Stimulated activated CD4-positive, alpha-beta T cell treated with anti-CD3 and anti-CD28 coated beads, TNF-alpha, amount 100 ng/mL, for 48 hours (primary cell): ENCODE measurements at regions not wholly inside any gene's neighbourhood (a gene's known extent, or its start where the extent isn't known, plus 50 kb on each side); places are given as distances from the start of the nearest gene placed in this dataset.

Source experiments
- DNase-seq, 3 donors: peaks; one replicate each; pipeline ENCODE4 v3.0.0-alpha.2; 2020; ENCODE audit warnings: low read depth in 3 of 3

DNA sequence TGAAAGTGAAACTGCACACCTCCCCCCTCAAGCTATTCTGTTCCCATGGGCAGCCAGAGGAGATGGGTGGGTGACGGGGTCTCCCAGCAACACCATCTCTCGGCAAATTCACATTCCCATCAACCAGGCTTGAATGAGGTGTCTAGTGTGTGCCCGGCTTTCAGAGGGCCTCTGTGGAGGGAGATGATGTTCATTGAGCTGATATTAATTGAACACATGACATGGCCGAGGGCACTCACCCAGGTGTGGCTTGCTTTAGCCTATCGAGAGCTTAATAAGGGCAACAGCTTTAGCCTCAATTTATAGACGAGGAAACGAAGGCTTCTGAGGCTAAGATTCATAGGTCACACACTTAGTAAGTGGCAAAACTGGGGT is 288.0 kb downstream of the UACA start:
- no peak for DNase-seq

DNA sequence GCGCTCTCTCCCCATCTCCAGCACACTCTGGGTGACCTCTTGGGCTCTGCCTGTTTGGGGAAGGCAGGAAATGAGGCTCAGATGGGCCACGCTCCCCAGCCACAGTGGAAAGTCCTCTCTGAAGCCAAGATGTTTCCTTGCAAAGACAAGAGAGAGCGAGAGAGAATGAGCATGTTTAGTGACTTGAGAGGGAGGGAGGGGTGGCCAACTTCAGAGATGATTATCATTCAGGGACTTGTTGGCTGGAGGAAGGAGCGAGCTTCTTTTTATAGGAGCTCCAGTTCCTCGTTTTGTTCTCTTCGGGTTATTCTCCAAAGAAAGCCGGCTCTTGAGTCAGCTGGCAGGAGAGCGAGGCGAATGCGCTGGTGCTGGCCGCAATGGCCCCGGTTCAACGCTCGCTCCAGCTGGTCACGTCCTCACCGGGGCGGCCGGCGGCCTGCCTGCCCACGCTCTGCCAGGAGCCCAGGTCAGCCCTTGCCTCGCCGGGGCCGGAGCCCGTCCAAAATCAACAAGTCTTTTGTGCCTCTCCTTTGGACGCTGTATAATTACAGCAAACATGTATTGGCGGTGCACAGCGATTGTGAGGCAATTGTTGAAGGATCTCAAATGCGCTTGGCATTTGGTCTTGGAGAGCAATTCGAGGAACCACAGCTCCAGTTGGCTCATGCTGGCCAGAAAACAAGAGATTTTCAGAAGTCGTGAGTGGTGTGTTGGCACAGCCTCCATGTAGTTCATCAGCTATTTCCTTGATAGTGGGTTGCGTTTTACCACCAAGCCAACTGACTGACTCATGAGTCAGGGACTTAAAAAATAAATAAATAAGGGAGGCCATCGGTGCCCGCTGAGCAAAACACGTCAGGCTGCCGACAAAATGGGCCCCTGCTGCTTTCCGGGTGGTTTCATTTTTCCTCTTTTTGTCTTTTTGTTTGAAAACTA is 288.6 kb downstream of the UACA start:
- DNase-seq: no peak

DNA sequence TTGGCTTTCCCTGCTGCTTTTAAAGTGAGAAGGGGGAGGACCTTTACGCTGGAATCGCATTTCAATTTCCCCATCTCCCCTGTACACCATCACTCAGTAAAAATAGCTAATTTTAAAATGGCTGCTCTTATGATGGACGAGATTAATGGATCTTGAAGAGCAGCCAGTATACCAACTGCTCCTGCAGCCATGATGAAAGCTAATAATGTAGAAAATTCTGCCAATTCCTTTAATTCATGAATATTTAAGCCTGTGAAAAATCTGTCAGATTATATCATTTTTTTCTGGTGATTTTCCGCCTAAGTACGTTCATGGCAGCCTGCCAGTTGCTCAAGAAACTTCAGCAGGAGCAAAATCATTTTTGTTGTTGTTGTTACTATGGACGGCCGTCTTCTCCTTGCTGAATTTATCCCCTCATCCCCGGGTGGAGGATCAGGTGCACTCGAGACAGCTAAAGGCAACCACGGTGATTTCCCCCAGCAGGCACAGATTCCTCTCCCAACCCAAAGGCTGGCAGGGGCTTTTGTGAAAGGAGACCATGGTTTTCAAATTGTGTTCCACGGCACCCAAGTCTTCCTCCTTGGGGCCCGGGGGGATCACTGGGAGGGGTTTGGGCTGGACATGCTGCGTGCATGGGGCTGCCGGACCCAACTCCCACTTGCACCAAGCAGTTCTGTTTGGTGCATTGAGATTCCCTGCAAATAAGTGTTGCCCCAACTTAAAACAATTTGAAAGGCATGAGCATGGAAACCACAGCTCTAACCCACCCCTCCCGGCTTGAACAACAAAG is 289.6 kb downstream of the UACA start:
- DNase-seq: no peak

DNA sequence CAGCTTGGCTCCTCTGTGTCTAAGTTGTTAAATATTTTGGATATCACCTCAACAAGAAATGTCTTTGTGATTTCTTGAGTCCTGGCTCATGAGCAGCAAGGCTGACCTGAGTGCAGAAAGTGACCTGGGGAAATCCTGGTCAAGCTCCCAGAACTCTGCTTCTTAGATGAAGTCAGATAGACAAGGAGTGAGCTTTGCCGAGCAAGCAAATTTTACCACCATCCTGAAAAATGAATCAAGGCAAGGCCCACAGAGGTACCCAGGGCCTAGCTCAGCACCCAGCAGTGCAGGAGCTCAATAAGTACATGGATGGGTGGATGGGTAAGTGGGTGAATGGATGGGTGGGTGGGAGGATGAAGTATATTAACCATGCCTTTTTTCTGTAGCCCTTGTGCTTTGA is 291.8 kb downstream of the UACA start:
- DNase-seq: no peak

DNA sequence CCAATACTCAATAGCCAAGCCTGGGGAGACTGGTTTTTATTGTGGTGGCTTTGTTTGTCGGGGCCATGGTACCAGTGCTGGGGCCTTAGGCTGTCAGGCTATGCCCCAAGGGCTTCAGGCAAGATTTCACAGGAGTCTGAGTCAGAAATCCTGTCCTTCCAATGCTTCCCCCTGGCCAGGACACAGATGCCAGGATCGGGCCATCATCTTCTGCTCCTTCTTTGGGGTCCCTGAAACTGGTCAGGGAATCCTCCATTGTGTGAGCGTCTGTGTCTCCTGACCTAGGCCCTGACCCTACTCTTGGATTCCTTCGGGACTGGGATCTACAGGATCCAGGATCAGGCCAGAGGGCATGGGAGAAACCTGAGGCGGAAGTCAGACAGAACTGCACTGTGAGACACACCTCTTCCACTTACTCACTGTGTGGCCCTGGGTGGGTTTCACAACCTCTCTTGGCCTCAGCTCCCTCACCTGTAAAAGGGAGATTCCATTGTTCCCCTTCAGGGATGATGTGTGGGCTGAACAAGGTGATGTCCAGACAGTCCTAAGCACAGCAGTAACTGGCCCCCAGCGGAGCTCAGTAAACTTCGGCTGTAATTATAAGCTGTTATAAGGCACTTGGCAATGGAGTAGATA is 292.7 kb downstream of the UACA start:
- no peak for DNase-seq

DNA sequence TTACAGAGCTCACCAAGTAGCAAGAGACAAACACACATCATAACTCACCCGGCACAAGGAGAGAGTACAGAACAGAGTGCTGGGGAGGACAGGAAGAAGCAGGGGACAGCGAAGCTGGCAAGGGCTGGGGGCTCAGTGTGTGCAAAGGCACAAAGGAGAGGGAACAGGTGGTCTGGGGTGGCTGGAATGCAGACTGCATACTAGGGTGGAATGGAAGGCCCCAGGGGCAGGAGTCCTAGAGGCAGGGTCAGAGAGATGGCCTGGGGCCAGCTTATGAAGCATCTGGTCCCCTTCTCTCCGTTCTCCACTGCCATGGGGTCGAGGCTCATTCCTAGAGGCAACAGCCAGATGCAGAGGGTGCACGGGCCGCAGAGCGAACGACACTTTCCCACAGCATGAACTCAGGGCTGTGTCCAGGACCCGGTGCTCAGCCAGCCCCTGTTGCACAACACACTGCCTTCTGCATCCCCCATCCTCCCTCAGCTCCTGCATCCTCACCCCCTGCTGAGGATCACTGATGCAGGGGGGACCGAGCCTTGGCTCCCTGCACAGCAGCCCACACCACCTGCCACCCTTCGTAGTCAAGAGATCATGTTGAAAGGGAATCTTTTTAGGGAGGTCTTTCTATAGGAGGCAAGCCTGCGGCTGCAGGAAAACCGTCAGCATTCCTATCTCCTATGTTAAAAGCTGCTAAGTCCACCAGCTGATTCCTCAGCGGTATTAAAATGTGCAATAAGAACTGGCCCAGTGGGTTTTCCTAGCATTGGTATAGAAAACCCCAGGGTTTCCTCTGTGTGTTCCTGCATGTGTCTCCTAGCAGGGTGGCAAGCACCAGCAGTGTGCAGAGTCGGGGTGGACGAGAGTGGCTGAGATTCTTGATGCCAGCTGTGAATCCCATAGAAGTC is 293.5 kb downstream of the UACA start:
- DNase-seq: no peak

DNA sequence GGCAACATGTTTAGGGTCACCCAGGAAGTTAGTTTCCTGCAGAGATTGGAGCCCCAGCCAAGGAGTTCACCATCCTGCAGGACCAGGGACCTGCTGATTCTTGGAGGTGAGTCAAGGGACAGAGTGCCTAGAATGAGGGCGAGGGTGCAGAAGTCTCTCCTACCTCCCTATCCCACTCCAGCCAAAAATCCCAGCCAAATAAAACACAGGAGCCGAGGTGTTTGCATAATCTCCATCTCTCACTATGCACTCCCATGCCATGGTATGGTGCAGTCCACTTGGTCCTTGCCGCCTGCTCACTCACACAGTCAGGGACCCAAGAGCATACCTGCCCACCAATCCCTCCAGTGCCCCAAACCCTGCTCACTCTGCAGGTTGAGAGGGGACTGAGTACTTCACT is 294.2 kb downstream of the UACA start:
- no peak for DNase-seq

DNA sequence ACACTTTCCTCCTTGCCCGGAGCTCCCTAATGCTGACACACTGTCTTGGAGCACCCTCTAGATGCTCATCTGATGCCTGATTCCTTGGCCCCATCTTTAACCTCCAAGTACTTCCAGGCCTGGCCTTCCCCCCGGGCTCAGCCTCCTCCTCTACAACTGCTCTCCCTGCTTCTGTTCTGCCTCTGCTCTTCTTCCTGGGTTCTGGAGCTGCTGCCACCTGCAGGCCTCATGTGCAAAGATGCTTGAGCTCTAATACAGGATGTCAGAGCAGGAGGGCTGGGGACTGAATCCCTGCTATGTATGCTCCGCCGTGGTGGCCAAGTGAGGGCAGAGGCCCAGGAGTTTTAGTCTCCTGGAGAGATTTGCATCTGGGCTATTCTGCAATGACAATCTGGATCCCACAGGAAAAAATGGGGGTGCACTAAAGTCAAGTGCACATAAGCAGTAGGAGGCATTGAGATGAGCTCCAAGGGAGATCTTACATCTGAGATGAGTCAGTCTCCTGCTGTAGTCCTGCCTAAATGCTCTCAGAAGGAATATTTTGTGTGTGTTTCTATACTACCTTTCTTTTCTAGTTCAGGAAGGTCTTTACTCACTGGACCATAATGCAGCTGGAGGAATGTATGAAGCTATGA is 296.3 kb downstream of the UACA start:
- no peak for DNase-seq

DNA sequence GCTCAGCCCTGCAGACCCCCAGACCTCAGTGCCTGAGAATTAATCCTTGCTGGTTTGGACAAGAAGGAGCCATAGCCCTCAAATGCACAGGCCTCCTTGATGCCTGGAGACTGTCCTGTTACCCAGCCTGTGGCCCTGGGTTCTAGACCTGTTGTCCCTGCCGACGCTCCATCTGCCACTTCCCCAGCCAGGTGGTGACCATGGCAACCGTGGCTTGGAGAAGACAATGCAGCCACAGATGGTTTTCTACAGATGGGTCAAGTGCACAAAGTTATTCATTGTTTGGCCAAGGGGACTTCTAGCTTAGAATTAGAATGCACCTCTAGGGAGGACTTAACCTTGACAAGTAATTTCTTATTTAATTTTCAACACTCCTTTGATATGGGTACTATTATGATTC is 297.1 kb downstream of the UACA start:
- DNase-seq: no peak

DNA sequence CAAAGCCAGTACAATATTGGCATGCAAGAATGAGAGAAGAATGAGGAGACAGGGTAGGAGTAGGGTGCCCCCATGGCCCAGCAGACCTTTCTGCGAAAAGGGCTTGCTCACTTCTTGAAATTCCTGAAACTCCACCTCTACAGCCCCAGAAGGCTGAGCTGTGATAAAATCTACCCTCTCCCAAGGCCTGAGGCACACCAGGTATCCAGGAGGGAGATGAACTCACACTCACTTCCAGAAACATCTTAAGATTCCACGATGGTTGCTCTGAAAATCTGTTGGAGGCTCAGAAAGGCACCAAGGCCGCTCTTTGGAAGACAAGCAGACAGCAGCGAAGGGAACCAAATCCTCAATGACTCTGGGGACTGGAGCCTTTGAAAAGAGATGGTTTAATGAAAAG is 297.5 kb downstream of the UACA start:
- DNase-seq: no peak

DNA sequence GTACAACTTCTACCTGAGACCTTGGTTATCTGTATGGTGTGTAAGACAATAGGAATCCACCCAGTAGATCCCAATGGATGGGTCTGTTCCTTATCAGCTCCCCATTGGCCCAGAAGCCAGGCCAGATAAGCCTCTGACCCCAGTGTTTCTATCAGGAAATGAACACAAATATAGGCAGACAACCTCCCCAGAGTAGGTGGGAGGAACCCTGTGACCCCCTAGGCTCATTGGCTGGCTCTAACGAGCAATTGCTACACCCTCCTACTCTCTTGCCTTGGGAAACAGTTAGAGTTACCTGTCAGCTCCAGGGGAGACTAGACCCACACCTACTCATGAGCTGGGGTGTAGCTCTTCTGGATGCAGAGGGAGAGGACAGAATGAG is 299.9 kb downstream of the UACA start:
- DNase-seq: no peak

DNA sequence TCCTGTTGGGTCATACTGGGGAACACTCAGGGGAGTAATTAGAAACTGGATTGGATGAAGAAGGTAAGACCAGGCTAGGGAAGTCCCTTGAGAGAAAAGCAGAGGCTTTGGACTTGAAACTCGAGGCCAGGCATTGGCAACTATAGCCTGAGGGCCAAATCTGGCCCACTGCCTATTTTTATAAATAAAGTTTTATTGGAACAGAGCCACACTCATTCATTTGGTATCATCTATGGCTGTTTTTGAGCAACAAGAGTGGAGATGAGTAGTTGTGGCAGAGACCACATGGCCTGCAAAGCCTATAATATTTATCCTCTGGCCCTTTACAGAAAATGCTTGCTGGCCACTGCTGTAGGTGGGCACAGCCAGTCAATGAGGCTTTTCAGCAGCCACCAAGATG is 301.4 kb downstream of the UACA start:
- no peak for DNase-seq

DNA sequence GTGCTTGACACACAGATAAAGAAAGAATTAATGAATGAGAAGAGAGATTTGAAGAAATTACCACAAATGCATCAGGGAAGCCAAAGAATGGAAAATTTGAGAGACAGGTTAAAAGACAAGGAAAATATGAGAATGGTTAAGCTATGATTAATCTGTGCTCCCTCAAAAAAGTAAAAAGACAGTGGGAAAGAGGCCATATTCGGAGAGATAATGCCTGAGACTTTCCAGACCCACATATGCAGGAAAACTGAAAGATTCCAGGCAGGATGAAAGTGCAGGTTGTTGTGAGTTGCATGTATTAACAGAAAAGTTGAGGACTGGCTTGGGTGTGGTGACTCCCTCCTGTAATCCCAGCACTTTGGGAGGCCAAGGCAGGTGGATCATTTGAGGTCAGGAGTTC is 302.3 kb downstream of the UACA start:
- no peak for DNase-seq

DNA sequence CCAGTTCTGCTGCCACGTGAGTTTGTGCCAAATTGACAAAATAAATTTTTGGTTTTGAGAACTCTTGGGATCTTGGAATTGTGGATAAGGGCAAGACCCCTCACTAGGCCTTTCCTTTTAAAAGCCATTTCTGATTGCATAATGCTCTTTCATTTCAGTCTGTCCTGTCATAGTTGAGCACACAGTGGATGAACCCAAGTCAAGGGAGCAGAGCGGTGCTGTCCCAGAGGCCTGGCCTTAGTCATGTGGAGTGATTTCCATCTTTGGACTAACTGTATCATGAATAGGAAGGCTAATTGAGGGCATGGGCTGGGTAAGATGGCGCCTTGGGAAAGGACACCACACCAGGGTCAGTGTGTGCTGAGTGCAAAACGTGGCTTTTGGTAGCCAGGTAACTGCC is 304.0 kb downstream of the UACA start:
- no peak for DNase-seq

DNA sequence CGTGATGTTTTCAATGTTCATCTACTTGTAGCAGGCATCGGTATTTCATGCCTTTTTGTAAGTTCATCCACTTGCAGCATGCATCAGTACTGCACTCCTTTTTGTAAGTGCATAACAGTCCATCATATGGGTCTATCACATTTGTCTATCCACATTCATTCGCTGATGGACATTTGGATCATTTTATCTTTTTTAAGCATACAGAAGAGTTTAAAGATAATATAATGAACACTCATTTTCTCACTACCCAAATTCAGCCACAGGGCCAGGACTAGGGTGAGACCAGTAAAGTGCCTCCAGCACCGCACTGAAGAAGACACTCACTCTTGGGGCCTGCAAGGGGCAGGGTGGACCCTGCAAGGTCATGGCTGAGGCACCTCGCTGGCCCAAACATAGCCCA is 309.6 kb downstream of the UACA start:
- DNase-seq: no peak

DNA sequence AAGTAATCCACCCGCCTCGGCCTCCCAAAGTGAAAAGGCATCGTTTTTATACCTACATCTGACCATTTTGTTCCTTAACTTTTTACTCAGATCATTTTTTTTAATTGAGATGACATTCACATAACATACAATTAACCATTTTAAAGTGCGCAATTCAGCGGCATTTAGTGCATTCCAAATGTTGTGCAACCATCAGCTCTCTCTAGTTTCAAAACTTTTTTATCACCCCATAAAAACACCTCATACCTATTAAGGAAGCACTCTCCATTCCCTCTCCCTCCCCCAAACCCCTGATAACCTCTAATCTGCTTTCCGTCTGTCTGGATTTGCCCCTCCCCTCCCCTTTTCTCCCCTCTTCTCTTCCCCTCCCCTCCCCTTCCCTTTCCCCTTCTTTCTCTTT is 310.1 kb downstream of the UACA start:
- no peak for DNase-seq

DNA sequence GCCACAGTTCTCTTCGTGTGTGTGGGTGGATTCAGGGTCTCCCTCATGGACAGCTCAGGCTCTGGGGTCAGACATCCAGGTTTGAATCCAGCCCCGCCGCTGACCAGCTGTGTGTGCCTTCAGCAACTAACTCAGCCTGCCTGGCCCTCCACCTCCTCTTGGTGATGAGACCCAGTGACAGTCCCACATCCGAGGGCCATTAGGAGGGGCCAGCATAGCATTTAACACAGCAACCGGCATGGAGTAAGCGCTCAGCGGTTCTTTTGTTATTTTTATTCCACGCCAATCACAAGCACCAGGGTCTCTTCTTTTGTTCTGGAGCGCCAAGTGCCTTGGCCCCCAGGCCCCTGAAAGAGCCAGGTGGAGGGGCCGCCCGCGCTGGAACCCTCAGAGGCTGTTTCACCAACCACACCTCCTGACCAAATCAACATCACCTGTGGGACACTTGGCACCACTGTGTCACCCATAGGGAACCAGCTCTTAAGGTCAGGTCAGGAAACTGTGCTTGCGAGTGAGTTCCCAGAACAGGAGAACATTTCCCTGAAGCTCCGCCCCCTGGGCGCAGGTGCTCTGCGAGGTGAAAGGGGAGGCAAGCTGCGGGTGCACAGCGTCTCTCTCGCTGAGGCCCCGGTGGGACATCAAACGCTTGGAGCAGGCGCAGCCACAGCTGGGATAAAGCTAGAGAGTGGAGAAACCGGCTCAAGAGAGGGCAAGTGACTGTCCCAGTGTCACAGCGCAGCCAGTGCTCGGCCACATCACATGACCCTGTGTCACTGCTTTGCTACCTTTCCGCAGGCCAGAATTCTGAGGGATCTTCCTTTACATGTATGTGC is 311.3 kb downstream of the UACA start:
- no peak for DNase-seq

DNA sequence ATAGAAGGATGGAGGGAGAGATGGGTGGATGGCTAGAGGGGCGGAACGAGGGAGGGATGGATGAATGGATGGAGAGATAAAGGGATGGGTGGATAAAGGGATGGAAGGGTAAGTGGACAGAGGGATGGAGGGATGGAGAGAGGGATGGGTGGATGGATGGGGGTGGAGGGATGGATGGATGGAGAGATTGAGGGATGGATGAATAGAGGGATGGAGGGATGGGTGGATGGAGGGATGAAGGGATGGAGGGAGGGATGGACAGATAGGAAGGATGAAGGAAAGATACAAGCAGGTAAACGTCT is 313.3 kb downstream of the UACA start:
- DNase-seq: no peak

DNA sequence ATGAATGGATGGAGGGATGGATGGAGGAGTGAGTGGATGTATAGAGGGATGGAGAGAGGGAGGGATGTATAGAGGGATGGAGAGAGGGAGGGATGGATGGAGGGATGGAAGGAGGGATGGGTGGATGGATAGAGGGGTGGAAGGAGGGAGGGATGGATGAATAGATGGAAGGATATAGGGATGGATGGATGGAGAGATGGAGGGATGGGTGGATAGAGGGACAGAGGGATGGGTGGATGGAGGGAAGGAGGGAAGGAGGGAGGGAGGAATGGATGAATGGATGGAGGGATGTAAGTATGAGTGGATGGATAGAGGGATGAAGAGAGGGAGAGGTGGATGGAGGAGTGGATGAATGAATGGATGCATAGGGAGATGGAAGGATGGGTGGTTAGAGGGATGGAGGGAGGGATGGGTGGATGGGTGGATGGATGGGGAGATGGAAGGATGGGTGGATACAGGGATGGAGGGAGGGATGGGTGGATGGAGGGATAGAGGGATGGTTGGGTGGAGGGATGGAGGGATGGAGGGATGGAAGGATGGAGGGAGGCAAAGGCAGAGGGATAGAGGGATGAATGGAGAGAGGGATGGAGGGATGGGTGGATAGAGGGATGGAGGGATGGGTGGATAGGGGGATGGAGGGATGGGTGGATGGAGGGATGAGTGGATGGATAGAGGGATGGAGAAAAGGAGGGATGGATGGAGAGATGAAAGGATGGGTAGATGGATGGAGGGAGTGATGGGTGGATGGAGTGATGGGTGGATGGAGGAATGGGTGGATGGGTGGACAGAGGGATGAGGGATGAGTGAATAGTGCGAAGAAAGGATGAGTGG is 313.8 kb downstream of the UACA start:
- no peak for DNase-seq
